CD14-positive monocyte (primary cell): ENCODE measurements at regions not wholly inside any gene's neighbourhood (a gene's known extent, or its start where the extent isn't known, plus 50 kb on each side); places are given as distances from the start of the nearest gene placed in this dataset.

ENCODE experiments used
- DNase-seq, 3 donors: peaks; one replicate each; pipeline ENCODE4 v3.0.0-alpha.2; 2011 to 2022
- H2AFZ ChIP-seq: 2 replicates; pipeline ENCODE4 v1.6.0; 2012; ENCODE audit warnings: mild to moderate bottlenecking, low read depth, low read length, inconsistent platforms; ENCODE audit not compliant: insufficient read depth, poor library complexity, severe bottlenecking
- H3K27ac ChIP-seq, 2 donors: 1 replicate in 1 of 2; 2 replicates in 1 of 2; pipeline ENCODE4 v1.5.1; 2012 to 2013; ENCODE audit warnings: low read length in 2 of 2, control low read depth in 1 of 2, inconsistent platforms in 1 of 2, low read depth in 1 of 2, mild to moderate bottlenecking in 1 of 2
- H3K27me3 ChIP-seq, 2 donors: one replicate each; pipeline versions ENCODE4 v1.6.0 to v1.6.1; 2011 to 2013; ENCODE audit warnings: low read length in 2 of 2; ENCODE audit not compliant: control insufficient read depth in 2 of 2, insufficient read depth in 2 of 2
- H3K36me3 ChIP-seq, 2 donors: replicated peaks in 1 of 2; 1 replicate in 1 of 2; 2 replicates in 1 of 2; pipeline versions ENCODE4 v1.5.1 to v1.6.1; 2012 to 2013; ENCODE audit warnings: low read length in 2 of 2, control low read depth in 1 of 2, inconsistent platforms in 1 of 2, mild to moderate bottlenecking in 1 of 2; ENCODE audit not compliant: insufficient read depth in 2 of 2, control insufficient read depth in 1 of 2
- H3K4me1 ChIP-seq, 2 donors: 1 replicate in 1 of 2; 2 replicates in 1 of 2; pipeline versions ENCODE4 v1.5.1 to v1.6.1; 2012 to 2013; ENCODE audit warnings: low read length in 2 of 2, control low read depth in 1 of 2, inconsistent platforms in 1 of 2, mild to moderate bottlenecking in 1 of 2, moderate library complexity in 1 of 2; ENCODE audit not compliant: insufficient read depth in 2 of 2, control insufficient read depth in 1 of 2
- H3K4me2 ChIP-seq: replicated peaks from 2 replicates; pipeline ENCODE3; 2012; ENCODE audit warnings: low read length, moderate library complexity, mild to moderate bottlenecking; ENCODE audit not compliant: poor library complexity, severe bottlenecking; ENCODE audit errors: extremely low read depth
- H3K4me3 ChIP-seq, 3 experiments: fragments of 200-600 bp in 1 of 3; sonication (generic) in 1 of 3; replicated peaks in 1 of 3; 1 replicate in 2 of 3; 2 replicates in 1 of 3; pipeline ENCODE4 v1.5.1; 2011 to 2013; ENCODE audit warnings: low read length in 3 of 3, mild to moderate bottlenecking in 3 of 3, control low read depth in 2 of 3, low read depth in 2 of 3, inconsistent platforms in 1 of 3, moderate library complexity in 1 of 3
- H3K79me2 ChIP-seq: 2 replicates; pipeline ENCODE4 v1.6.0; 2012; ENCODE audit warnings: mild to moderate bottlenecking, control low read depth, inconsistent platforms, low read length, moderate library complexity; ENCODE audit not compliant: insufficient read depth
- H3K9ac ChIP-seq: 2 replicates; pipeline ENCODE4 v1.6.0; 2017; ENCODE audit warnings: low read length, mild to moderate bottlenecking; ENCODE audit not compliant: insufficient read depth, poor library complexity, severe bottlenecking
- H3K9me3 ChIP-seq, 2 donors: replicated peaks in 1 of 2; 1 replicate in 1 of 2; 2 replicates in 1 of 2; pipeline versions ENCODE4 v1.5.1 to v1.6.1; 2012 to 2013; ENCODE audit warnings: low read length in 2 of 2, control low read depth in 1 of 2; ENCODE audit not compliant: control insufficient read depth in 1 of 2, insufficient read depth in 1 of 2
- H4K20me1 ChIP-seq: 2 replicates; pipeline ENCODE4 v1.6.0; 2012; ENCODE audit warnings: mild to moderate bottlenecking, low read length, control low read depth, moderate library complexity; ENCODE audit not compliant: insufficient read depth
- H3K27ac Mint-ChIP-seq, 7 donors: one replicate each; pipeline ENCODE4 v1.8.0; 2020; ENCODE audit warnings: mild to moderate bottlenecking in 7 of 7, mixed read lengths in 7 of 7, moderate library complexity in 6 of 7, inconsistent platforms in 2 of 7
- H3K27me3 Mint-ChIP-seq, 3 donors: one replicate each; pipeline ENCODE4 v1.8.0; 2021 to 2022; ENCODE audit warnings: low read depth in 3 of 3, mild to moderate bottlenecking in 3 of 3, mixed read lengths in 3 of 3, moderate library complexity in 3 of 3, inconsistent platforms in 1 of 3
- H3K36me3 Mint-ChIP-seq, 2 donors: one replicate each; pipeline ENCODE4 v1.8.0; 2020; ENCODE audit warnings: mixed read lengths in 2 of 2, inconsistent platforms in 1 of 2, mild to moderate bottlenecking in 1 of 2
- H3K4me1 Mint-ChIP-seq: one replicate; pipeline ENCODE4 v1.8.0; 2020; ENCODE audit warnings: mild to moderate bottlenecking, mixed read lengths
- H3K4me3 Mint-ChIP-seq, 2 donors: one replicate each; pipeline ENCODE4 v1.8.0; 2020; ENCODE audit warnings: mild to moderate bottlenecking in 2 of 2, mixed read lengths in 2 of 2, moderate library complexity in 1 of 2
- H3K9me3 Mint-ChIP-seq, 7 donors: one replicate each; pipeline ENCODE4 v1.8.0; 2020 to 2022; ENCODE audit warnings: mixed read lengths in 7 of 7, mild to moderate bottlenecking in 6 of 7, moderate library complexity in 6 of 7, inconsistent platforms in 2 of 7
- WGBS: methylation state at CpG from one replicate; pipeline ENCODE4 v1.1.5; 2013; ENCODE audit warnings: missing lambda C conversion rate; ENCODE audit not compliant: insufficient coverage; 5-methylcytosine and 5-hydroxymethylcytosine counted together
- intact Hi-C, 2 donors: fragments of 100-400 bp; cut with micrococcal nuclease; formaldehyde crosslinking; loops; one replicate each; pipeline versions ENCODE4 v1.15.0 to v1.15.1; 2023
- TF ChIP-seq, protein P1 (sequence below): fragments of 200-600 bp; IDR thresholded peaks from one replicate; pipeline ENCODE4 v1.8.0; 2022; ENCODE audit warnings: antibody characterized with exemption, mild to moderate bottlenecking

DNA sequence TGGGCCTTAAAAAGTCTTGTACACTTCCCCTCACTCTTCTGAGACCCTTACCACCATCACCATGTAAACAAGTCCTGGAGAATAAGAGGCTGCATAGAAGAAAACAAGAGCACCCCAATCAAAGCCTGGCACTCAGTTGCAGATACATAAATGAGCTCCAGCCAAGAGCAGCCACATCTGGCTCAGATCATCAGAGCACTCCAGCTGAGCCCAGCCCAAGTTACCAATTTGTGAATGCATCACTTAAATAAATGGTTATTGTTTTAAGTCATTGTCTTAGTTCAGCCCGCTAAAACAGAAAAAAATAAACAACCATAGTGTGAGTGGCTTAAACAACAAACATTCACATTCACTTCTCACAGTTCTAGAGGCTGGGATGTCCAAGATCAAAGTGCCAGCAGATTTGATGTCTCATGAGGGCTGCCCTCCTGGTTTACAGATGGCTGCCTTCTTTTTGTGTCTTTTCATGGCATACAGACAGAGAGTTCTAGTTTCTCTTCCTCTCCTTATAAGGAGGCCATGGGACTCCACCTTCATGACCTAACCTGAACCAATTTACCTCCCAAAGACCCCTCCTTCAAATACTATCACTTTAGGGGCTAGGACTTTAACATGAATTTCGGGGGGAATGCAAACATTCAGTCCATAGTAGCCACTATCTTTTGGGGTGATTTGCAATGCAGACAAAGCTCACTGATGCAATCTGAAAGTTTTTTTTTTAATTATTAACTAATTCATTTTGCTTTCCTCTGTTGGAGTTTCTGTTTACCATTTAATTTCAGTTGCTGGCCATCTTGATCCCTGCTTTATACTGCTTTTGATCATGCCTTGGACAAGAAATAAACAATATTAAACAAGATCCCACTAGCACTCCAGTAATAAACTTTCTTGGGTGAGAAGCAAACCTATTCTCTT lies 187.5 kb upstream of the ACVR2A start:
- no CpG with 5 or more reads among the region's 2 CpGs for WGBS
- no peak overlapping the region for H3K27ac Mint-ChIP-seq
- Histone ChIP-seq H3K4me1 (no peaks in the 10 kb centered on the region), H2AFZ (peak overlapping the region; percentile 10), H3K79me2 (no peaks in the 10 kb centered on the region), H3K27ac (no peak overlapping the region), H3K4me3 (no peak overlapping the region), H3K9me3 (no peaks in the 10 kb centered on the region), H3K27me3 (no peaks in the 10 kb centered on the region), H3K9ac (no peak overlapping the region), H3K36me3 (no peaks in the 10 kb centered on the region), H3K4me2 (no peak overlapping the region), H4K20me1 (no peaks in the 10 kb centered on the region)
- DNase-seq: no peak
- H3K36me3 Mint-ChIP-seq: peaks cover 0 to 4% of the 10 kb centered on the region in 2 donors
- TF ChIP-seq, protein P1, sequence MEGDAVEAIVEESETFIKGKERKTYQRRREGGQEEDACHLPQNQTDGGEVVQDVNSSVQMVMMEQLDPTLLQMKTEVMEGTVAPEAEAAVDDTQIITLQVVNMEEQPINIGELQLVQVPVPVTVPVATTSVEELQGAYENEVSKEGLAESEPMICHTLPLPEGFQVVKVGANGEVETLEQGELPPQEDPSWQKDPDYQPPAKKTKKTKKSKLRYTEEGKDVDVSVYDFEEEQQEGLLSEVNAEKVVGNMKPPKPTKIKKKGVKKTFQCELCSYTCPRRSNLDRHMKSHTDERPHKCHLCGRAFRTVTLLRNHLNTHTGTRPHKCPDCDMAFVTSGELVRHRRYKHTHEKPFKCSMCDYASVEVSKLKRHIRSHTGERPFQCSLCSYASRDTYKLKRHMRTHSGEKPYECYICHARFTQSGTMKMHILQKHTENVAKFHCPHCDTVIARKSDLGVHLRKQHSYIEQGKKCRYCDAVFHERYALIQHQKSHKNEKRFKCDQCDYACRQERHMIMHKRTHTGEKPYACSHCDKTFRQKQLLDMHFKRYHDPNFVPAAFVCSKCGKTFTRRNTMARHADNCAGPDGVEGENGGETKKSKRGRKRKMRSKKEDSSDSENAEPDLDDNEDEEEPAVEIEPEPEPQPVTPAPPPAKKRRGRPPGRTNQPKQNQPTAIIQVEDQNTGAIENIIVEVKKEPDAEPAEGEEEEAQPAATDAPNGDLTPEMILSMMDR: no peak
- no peak overlapping the region for H3K4me3 Mint-ChIP-seq
- intact Hi-C loops: no loop called here
- H3K4me1 Mint-ChIP-seq: peaks cover 5% of the 10 kb centered on the region
- peaks cover 0 to 1% (median 0%) of the 10 kb centered on the region in 3 donors for H3K27me3 Mint-ChIP-seq
- no peaks in the 10 kb centered on the region for H3K9me3 Mint-ChIP-seq

DNA sequence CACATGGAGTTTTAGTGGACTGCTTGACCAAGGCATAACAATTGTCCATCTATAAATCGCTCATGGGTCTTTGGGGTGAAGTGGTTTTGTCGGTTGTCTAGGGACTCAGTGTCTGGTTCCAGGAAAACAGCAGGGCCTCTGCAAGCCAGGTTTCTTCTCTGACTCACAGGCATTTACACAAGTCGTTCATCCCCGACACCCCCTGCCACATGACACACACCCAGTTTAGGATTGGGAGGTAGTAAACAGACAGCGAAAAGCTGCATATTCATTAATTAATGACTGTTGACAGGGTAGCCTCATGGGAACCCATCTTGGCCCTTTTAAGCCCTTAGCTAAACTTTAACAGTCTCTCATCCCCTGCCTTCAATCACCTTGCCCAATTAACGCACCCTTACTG lies 194.8 kb upstream of the ACVR2A start:
- H3K4me1 ChIP-seq: no peaks in the 10 kb centered on the region
- no peaks in the 10 kb centered on the region for H4K20me1 ChIP-seq
- peak overlapping the region in 1 of 7 donors; percentile 2 for H3K27ac Mint-ChIP-seq
- no peak overlapping the region for H3K27ac ChIP-seq
- no peak overlapping the region for H2AFZ ChIP-seq
- H3K9me3 ChIP-seq: no peaks in the 10 kb centered on the region
- no peak for DNase-seq
- peaks cover 11% of the 10 kb centered on the region for H3K4me1 Mint-ChIP-seq
- H3K9me3 Mint-ChIP-seq: peaks cover 0 to 3% (median 0%) of the 10 kb centered on the region in 7 donors
- WGBS: 74% methylated on average over 2 of the region's 6 CpGs
- H3K4me3 ChIP-seq: no peak overlapping the region
- no peaks in the 10 kb centered on the region for H3K27me3 Mint-ChIP-seq
- H3K4me3 Mint-ChIP-seq: no peak overlapping the region
- TF ChIP-seq, protein P1: no peak
- H3K79me2 ChIP-seq: no peaks in the 10 kb centered on the region
- no peaks in the 10 kb centered on the region for H3K27me3 ChIP-seq
- H3K9ac ChIP-seq: no peak overlapping the region
- H3K36me3 ChIP-seq: no peaks in the 10 kb centered on the region
- peaks cover 0 to 2% of the 10 kb centered on the region in 2 donors for H3K36me3 Mint-ChIP-seq
- no peak overlapping the region for H3K4me2 ChIP-seq
- intact Hi-C loops: no loop called here
